Ishikawa (cell line): ENCODE measurements at regions not wholly inside any gene's neighbourhood (a gene's known extent, or its start where the extent isn't known, plus 50 kb on each side); places are given as distances from the start of the nearest gene placed in this dataset.

ENCODE experiments used
- CEBPB ChIP-seq: IDR thresholded peaks from 2 replicates; pipeline ENCODE4 v1.6.1; 2012
- CREB1 ChIP-seq: IDR thresholded peaks from 2 replicates; pipeline ENCODE4 v1.6.1; 2012; ENCODE audit warnings: low read depth
- EGR1 ChIP-seq: IDR thresholded peaks from 2 replicates; pipeline ENCODE4 v1.6.1; 2012
- EP300 ChIP-seq: IDR thresholded peaks from 2 replicates; pipeline ENCODE4 v1.6.1; 2012; ENCODE audit warnings: borderline replicate concordance
- FOXM1 ChIP-seq: IDR thresholded peaks from 2 replicates; pipeline ENCODE4 v1.6.1; 2012; ENCODE audit warnings: low read depth, borderline replicate concordance
- NFIC ChIP-seq: IDR thresholded peaks from 2 replicates; pipeline ENCODE4 v1.6.1; 2012
- RAD21 ChIP-seq: IDR thresholded peaks from 2 replicates; pipeline ENCODE4 v1.6.1; 2012; ENCODE audit warnings: low read depth
- TAF1 ChIP-seq: IDR thresholded peaks from 2 replicates; pipeline ENCODE4 v1.6.1; 2012; ENCODE audit warnings: low read depth, mild to moderate bottlenecking
- TCF12 ChIP-seq: IDR thresholded peaks from 2 replicates; pipeline ENCODE4 v1.6.1; 2012; ENCODE audit warnings: low read depth
- TEAD4 ChIP-seq: IDR thresholded peaks from 2 replicates; pipeline ENCODE4 v1.6.1; 2012
- YY1 ChIP-seq: IDR thresholded peaks from 2 replicates; pipeline ENCODE4 v1.6.1; 2012; ENCODE audit warnings: low read depth
- ZBTB7A ChIP-seq: IDR thresholded peaks from 2 replicates; pipeline ENCODE4 v1.6.1; 2012; ENCODE audit warnings: low read depth
- TF ChIP-seq, protein P1 (sequence below): IDR thresholded peaks from 2 replicates; pipeline ENCODE4 v1.6.1; 2012
- TF ChIP-seq, protein P2 (sequence below): IDR thresholded peaks from 2 replicates; pipeline ENCODE4 v1.6.1; 2012; ENCODE audit warnings: low read depth, mild to moderate bottlenecking
- TF ChIP-seq, protein P3 (sequence below): IDR thresholded peaks from 2 replicates; pipeline ENCODE4 v1.6.1; 2012

DNA sequence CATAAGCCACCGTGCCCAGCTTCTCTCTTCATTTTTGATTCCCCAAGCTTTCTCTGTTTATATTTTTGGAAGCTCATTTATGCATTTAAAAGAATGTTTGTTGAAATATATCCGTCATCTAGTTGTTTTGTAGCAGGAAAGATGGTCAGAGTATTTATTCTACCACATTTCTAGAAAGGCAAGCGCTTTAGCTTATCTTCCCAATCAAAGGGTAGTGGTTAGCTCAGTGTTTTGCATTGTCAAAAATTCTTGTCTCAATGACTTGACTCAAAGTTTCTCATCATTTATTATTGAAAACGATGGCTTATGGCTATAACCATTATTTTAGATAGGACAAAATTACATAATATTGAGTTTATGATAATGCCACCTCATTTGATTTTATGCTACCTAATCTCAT is 116.1 kb upstream of the ZP4 start:
- TF ChIP-seq, protein P1, sequence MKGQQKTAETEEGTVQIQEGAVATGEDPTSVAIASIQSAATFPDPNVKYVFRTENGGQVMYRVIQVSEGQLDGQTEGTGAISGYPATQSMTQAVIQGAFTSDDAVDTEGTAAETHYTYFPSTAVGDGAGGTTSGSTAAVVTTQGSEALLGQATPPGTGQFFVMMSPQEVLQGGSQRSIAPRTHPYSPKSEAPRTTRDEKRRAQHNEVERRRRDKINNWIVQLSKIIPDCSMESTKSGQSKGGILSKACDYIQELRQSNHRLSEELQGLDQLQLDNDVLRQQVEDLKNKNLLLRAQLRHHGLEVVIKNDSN: no peak
- TF ChIP-seq TEAD4 (no peak), EGR1 (no peak), CREB1 (no peak), NFIC (no peak), YY1 (no peak), FOXM1 (no peak), TCF12 (no peak), EP300 (no peak), CEBPB (no peak), RAD21 (no peak)
- TF ChIP-seq, protein P2, sequence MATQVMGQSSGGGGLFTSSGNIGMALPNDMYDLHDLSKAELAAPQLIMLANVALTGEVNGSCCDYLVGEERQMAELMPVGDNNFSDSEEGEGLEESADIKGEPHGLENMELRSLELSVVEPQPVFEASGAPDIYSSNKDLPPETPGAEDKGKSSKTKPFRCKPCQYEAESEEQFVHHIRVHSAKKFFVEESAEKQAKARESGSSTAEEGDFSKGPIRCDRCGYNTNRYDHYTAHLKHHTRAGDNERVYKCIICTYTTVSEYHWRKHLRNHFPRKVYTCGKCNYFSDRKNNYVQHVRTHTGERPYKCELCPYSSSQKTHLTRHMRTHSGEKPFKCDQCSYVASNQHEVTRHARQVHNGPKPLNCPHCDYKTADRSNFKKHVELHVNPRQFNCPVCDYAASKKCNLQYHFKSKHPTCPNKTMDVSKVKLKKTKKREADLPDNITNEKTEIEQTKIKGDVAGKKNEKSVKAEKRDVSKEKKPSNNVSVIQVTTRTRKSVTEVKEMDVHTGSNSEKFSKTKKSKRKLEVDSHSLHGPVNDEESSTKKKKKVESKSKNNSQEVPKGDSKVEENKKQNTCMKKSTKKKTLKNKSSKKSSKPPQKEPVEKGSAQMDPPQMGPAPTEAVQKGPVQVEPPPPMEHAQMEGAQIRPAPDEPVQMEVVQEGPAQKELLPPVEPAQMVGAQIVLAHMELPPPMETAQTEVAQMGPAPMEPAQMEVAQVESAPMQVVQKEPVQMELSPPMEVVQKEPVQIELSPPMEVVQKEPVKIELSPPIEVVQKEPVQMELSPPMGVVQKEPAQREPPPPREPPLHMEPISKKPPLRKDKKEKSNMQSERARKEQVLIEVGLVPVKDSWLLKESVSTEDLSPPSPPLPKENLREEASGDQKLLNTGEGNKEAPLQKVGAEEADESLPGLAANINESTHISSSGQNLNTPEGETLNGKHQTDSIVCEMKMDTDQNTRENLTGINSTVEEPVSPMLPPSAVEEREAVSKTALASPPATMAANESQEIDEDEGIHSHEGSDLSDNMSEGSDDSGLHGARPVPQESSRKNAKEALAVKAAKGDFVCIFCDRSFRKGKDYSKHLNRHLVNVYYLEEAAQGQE: no peak
- TF ChIP-seq, protein P3, sequence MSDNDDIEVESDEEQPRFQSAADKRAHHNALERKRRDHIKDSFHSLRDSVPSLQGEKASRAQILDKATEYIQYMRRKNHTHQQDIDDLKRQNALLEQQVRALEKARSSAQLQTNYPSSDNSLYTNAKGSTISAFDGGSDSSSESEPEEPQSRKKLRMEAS: no peak

DNA sequence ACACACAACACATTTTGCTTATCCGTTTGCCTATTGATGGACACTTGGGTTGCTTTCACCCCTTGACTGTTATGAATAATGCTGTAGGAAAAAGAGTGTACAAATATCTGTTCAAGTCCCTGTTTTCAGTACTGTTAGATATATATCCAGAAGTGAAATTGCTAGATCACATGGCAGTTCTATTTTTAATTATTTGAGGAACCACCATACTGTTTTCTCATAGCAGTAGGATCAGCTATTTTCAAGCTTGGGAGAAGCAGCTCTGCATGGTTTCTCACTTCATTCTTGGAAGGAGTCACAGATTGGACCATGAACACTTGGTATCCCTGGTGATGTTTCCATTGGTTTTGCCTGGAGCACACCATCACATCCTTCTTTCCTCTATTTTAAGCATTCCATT is 114.4 kb upstream of the ZP4 start:
- TF ChIP-seq TEAD4: no peak
- TF ChIP-seq ZBTB7A: no peak
- no peak for TF ChIP-seq TAF1
- no peak for TF ChIP-seq EP300
- no peak for TF ChIP-seq CREB1
- TF ChIP-seq, protein P3: no peak
- TF ChIP-seq, protein P2: no peak
- TF ChIP-seq, protein P1: no peak
- TF ChIP-seq TCF12: no peak
- no peak for TF ChIP-seq FOXM1
- TF ChIP-seq NFIC: no peak

DNA sequence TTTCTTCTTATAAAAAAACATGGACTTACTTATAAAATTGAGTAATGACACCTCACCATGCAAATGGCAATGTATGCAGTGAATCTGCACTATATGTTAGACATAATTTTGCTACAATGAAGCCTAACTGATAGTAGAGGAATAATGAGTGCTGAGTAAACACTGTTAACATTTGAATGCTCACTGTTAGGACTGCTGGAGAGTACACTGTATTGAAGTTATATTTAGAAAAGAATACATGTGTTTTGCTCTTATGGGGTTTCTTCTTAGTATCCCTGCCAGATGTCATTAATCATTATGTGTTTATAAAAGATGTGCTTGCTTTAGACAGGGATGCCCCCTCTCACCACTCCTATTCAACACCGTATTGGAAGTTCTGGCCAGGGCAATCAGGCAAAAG is 111.1 kb upstream of the ZP4 start:
- TF ChIP-seq FOXM1 (no peak), TAF1 (no peak), TCF12 (no peak), TEAD4 (no peak), CREB1 (no peak), RAD21 (no peak), EP300 (no peak), ZBTB7A (no peak)
- TF ChIP-seq, protein P3: no peak
- TF ChIP-seq, protein P2: no peak
- TF ChIP-seq, protein P1: no peak

DNA sequence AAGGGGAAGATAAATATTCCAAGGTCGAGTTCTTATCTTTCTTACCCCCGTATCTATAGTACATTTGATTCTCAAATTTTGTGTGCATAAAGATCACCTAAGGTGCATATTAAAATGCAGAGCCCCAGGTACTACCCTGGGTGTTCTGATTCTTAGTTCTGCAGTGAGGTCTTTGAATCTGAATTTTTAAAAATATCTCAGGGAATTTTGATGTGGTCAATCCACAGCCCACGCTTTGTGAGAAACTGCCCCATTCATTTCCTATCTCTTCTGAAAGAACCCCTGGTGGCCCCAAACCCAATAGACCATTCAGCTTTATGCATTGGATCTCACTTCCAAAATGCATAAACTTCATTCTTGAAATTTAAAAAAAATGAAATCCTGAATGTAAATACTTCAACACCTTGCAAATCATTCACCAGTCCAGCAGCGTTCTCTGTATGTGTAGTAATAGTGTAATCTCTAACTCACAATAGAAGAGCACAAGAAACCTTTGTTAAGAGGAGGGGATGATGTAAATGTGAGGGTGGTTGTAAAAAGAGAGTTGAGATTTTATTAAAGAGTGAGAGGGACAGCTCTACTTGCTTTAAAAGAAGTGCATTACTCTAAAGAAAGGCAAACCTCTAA is 108.8 kb upstream of the ZP4 start:
- TF ChIP-seq EP300 (no peak), ZBTB7A (no peak), NFIC (no peak), EGR1 (no peak), CEBPB (no peak), TEAD4 (no peak), FOXM1 (no peak), RAD21 (no peak), TCF12 (no peak), CREB1 (no peak), TAF1 (no peak), YY1 (no peak)
- TF ChIP-seq, protein P3: no peak
- TF ChIP-seq, protein P2: no peak
- TF ChIP-seq, protein P1: no peak
